Mesodermal cell (in vitro differentiated cells): ENCODE measurements at regions not wholly inside any gene's neighbourhood (a gene's known extent, or its start where the extent isn't known, plus 50 kb on each side); places are given as distances from the start of the nearest gene placed in this dataset.

ENCODE experiments used
- H3K27ac ChIP-seq: 2 replicates; pipeline ENCODE4 v1.7.0; 2013; ENCODE audit warnings: mild to moderate bottlenecking, low read depth, low read length, moderate library complexity; ENCODE audit not compliant: severe bottlenecking
- H3K36me3 ChIP-seq: 2 replicates; pipeline ENCODE4 v1.7.1; 2013; ENCODE audit warnings: mild to moderate bottlenecking, low read length, moderate library complexity; ENCODE audit not compliant: control insufficient read depth, insufficient read depth
- H3K4me1 ChIP-seq: one replicate; pipeline ENCODE4 v1.7.1; 2013; ENCODE audit warnings: mild to moderate bottlenecking, low read length; ENCODE audit not compliant: insufficient read depth, control insufficient read depth, poor library complexity, severe bottlenecking
- H3K4me3 ChIP-seq: 2 replicates; pipeline ENCODE4 v1.7.0; 2013; ENCODE audit warnings: low read length, control low read depth, mild to moderate bottlenecking; ENCODE audit not compliant: insufficient read depth, poor library complexity, severe bottlenecking; ENCODE audit errors: extremely low read depth
- H3K9me3 ChIP-seq: 2 replicates; pipeline ENCODE4 v1.7.1; 2013; ENCODE audit warnings: mild to moderate bottlenecking, low read length, moderate library complexity; ENCODE audit not compliant: control insufficient read depth
- WGBS, 2 experiments: methylation state at CpG; one replicate each; pipeline ENCODE4 v1.1.5; 2013; ENCODE audit warnings: missing lambda C conversion rate in 2 of 2; ENCODE audit not compliant: insufficient coverage in 2 of 2; 5-methylcytosine and 5-hydroxymethylcytosine counted together

DNA sequence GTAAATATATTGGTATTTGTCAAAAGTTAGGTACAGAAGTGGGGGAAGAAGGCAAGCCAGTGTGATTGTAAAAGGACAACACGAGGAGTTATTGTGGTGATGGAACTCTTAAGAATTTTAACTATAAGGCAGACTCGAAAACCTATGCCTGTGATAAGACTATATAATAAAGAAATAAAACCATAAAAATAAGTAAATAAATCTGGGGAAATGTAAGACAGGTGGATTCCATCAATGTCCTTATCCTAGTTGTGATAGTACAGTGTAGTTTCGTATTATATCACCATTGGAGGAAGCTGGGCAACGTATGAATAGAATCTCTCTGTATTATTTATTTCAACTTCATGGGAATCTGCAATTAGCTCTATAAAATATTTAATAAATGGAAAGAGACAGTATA, 395.7 kb downstream of the CDC14C start:
- no peaks in the 10 kb centered on the region for H3K9me3 ChIP-seq
- no peaks in the 10 kb centered on the region for H3K36me3 ChIP-seq
- H3K4me3 ChIP-seq = no peak overlapping the region
- H3K4me1 ChIP-seq = no peaks in the 10 kb centered on the region
- 100% methylated on average over 1 of the region's 4 CpGs; no CpG with 5 or more reads in 1 of the 2 experiments for WGBS, 2 experiments
- H3K27ac ChIP-seq = no peak overlapping the region

GRCh38 chr7:49321843-49322242, 397.5 kb downstream of the CDC14C start:
- Histone ChIP-seq H3K4me1 (no peaks in the 10 kb centered on the region), H3K4me3 (no peak overlapping the region), H3K36me3 (no peaks in the 10 kb centered on the region), H3K27ac (no peak overlapping the region), H3K9me3 (no peaks in the 10 kb centered on the region)
- no CpG with 5 or more reads among the region's 1 CpG for WGBS, 2 experiments

DNA sequence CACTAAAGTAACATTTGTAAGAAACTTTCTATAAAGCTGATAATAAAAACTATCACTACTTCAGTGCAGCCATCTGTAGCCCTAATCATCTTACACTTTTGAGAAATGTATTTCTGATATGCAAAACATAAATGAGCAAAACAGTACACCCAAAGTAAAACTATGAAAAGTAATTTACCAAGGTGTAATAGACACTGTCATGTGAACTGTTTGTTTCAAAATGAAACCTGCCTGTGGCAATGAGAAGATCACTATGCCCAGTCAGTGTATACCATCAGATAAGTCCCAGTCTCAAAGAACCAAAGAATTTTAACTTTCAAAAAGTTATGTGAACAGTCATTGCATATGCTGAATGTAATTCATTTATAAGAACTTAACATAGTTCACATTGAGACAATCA, 398.1 kb downstream of the CDC14C start:
- no peak overlapping the region for H3K4me3 ChIP-seq
- no peaks in the 10 kb centered on the region for H3K9me3 ChIP-seq
- H3K27ac ChIP-seq = no peak overlapping the region
- H3K36me3 ChIP-seq = no peaks in the 10 kb centered on the region
- no peaks in the 10 kb centered on the region for H3K4me1 ChIP-seq

GRCh38 chr7:49324040-49324439, 399.7 kb downstream of the CDC14C start:
- no peaks in the 10 kb centered on the region for H3K36me3 ChIP-seq
- no peak overlapping the region for H3K27ac ChIP-seq
- no peaks in the 10 kb centered on the region for H3K4me1 ChIP-seq
- no peak overlapping the region for H3K4me3 ChIP-seq
- H3K9me3 ChIP-seq = no peaks in the 10 kb centered on the region
- WGBS, 2 experiments = 80 to 88% methylated on average over 2 of the region's 3 CpGs

DNA sequence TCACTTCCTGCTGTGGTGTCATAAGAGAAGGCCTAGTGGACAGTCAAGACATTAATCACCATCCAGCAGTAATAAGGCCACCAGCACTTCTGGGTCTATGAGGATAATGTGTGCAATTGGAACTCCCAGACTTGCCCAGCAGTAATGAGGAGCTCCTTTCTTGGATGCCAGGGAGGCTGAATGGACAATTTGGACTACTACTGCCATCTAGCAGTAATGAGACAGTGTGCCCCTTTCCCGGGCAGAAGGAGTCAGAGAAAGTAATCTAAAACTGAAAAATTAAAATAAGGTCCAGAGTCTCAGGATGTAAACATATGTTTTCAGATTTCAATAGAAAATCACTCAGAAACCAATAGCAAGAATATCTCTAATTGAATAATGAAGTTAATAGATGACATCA, 400.4 kb downstream of the CDC14C start:
- Histone ChIP-seq H3K27ac (no peak overlapping the region), H3K4me3 (no peak overlapping the region), H3K9me3 (no peaks in the 10 kb centered on the region), H3K36me3 (no peaks in the 10 kb centered on the region), H3K4me1 (no peaks in the 10 kb centered on the region)
- WGBS, 2 experiments = no CpG with 5 or more reads among the region's 1 CpG

- 91 to 93% methylated on average over 2 to 3 of the region's 4 CpGs for WGBS, 2 experiments
- no peak overlapping the region for H3K27ac ChIP-seq
- no peaks in the 10 kb centered on the region for H3K9me3 ChIP-seq
- H3K4me3 ChIP-seq = no peak overlapping the region
- H3K4me1 ChIP-seq = no peaks in the 10 kb centered on the region
- H3K36me3 ChIP-seq = no peaks in the 10 kb centered on the region
These were observed 401.2 kb downstream of the CDC14C start for GRCh38 chr7:49325571-49325970.

DNA sequence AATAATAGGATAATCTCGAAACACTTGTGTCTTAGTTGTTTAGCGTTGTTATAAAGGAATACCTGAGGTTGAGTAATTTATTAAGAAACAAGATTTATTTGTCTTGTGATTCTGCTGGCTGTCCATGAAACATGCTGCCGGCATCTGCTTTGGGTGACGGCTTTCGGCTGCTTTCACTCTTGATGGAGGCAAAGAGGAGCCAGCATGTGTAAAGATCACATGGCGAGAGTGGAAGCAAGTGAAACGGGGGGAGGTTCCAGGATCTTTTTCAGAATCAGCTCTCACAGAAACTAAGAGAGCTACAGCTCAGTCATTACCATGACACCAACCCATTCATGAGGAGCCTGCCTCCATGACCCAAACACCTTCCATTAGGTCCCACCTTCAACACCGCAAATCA, 402.8 kb downstream of the CDC14C start:
- WGBS, 2 experiments = 88 to 100% methylated on average over 2 to 6 of the region's 8 CpGs
- Histone ChIP-seq H3K4me1 (no peaks in the 10 kb centered on the region), H3K27ac (no peak overlapping the region), H3K36me3 (no peaks in the 10 kb centered on the region), H3K9me3 (no peaks in the 10 kb centered on the region), H3K4me3 (no peak overlapping the region)

DNA sequence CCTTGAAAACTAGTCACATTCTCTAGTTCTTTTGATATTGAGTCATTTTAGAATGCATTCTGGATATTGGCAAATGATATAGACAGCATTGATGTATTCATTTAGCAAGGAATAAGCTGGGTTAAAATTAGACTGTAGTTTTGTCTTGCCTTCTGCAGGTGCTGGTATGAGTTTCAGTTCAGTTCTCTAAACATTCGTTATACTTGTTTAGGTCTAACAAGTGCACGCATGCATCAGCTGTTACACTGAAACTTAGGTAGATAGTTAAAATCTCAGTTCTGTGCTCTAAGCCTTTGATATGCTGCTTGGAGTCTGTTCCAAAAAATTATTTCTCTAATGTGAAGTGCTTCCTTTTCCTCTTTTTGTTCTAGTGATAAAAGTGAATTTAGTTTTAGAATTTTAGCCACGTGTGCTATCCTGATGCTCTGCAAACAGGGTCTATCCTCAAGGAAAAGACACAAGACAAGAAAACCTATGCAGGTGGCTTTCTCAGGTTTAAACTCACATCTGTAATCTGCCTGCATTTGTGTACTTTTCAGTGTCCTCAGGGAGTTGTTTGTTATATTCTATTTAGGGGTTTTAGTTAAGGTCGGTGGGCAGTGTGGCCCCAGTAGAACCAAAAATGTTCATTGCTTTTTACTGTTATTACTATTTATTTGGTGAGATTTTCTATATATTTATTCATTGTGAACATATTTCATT, 409.0 kb downstream of the CDC14C start:
- Histone ChIP-seq H3K4me1 (no peaks in the 10 kb centered on the region), H3K9me3 (no peaks in the 10 kb centered on the region), H3K27ac (no peak overlapping the region), H3K36me3 (no peaks in the 10 kb centered on the region), H3K4me3 (no peak overlapping the region)
- 100% methylated on average over 1 of the region's 4 CpGs; no CpG with 5 or more reads in 1 of the 2 experiments for WGBS, 2 experiments

GRCh38 chr7:49341849-49342248, 417.5 kb downstream of the CDC14C start:
- Histone ChIP-seq H3K4me1 (no peaks in the 10 kb centered on the region), H3K27ac (no peak overlapping the region), H3K36me3 (no peaks in the 10 kb centered on the region), H3K4me3 (no peak overlapping the region), H3K9me3 (no peaks in the 10 kb centered on the region)
- whole genome bisulfite sequencing, 2 experiments = 90 to 95% methylated on average over 2 of the region's 3 CpGs

DNA sequence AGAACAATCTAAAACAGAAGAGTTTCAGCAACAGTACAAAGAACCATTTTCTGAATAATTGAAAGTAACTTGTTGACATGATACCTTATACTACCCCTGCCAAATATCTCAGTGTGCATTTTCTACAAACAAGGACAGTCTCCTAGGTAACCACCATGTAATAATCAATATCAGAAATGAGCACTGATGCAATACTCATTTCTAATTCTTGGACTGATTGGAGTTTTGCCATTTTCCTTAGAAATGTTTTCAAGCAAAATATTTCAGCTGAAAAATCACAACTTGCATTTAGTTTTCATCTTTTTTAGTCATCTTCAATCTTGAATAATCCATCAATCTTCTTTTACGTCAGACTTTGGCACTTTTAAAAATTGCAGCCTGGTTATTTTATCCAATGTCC, 420.2 kb downstream of the CDC14C start:
- H3K9me3 ChIP-seq = no peaks in the 10 kb centered on the region
- WGBS, 2 experiments = 67 to 88% methylated on average over 1 of the region's 1 CpG
- H3K36me3 ChIP-seq = no peaks in the 10 kb centered on the region
- H3K27ac ChIP-seq = no peak overlapping the region
- H3K4me3 ChIP-seq = no peak overlapping the region
- no peaks in the 10 kb centered on the region for H3K4me1 ChIP-seq

- Histone ChIP-seq H3K4me3 (no peak overlapping the region), H3K27ac (no peak overlapping the region), H3K36me3 (no peaks in the 10 kb centered on the region), H3K4me1 (no peaks in the 10 kb centered on the region), H3K9me3 (no peaks in the 10 kb centered on the region)
- WGBS, 2 experiments = 94 to 100% methylated on average over 1 of the region's 1 CpG
These were observed 422.0 kb downstream of the CDC14C start for GRCh38 chr7:49346195-49346899.
